Fibroblast of mammary gland (primary cell): ENCODE measurements at regions not wholly inside any gene's neighbourhood (a gene's known extent, or its start where the extent isn't known, plus 50 kb on each side); places are given as distances from the start of the nearest gene placed in this dataset.

Experiments used
- DNase-seq: peaks from one replicate; pipeline ENCODE4 v3.0.0-alpha.2; 2010; ENCODE audit warnings: low read depth
- H3K4me3 ChIP-seq: 2 replicates; pipeline ENCODE4 v1.5.1; 2011; ENCODE audit warnings: low read depth, mild to moderate bottlenecking, low read length, moderate library complexity; ENCODE audit not compliant: control insufficient read depth
- CTCF ChIP-seq: conservative IDR thresholded peaks from 2 replicates; pipeline ENCODE4 v1.5.1; 2011; ENCODE audit warnings: low read depth, low read length, inconsistent platforms; ENCODE audit not compliant: control insufficient read depth, insufficient read depth

- H3K4me3 ChIP-seq: no peak overlapping the region
- no peak for DNase-seq
These were observed 126.5 kb downstream of the SLIT2 start for GRCh38 chr4:20378181-20378580.

GRCh38 chr4:20381005-20381404 is 129.3 kb downstream of the SLIT2 start:
- no peak for DNase-seq
- TF ChIP-seq CTCF: no peak
- no peak overlapping the region for H3K4me3 ChIP-seq

More at GRCh38 chr4:20378181-20378580, 126.5 kb downstream of the SLIT2 start:
- TF ChIP-seq CTCF: no peak

GRCh38 chr4:20383283-20383682 is 131.6 kb downstream of the SLIT2 start:
- no peak for DNase-seq
- no peak overlapping the region for H3K4me3 ChIP-seq
- TF ChIP-seq CTCF: no peak

- no peak overlapping the region for H3K4me3 ChIP-seq
- no peak for TF ChIP-seq CTCF
- no peak for DNase-seq
These were observed 132.3 kb downstream of the SLIT2 start for GRCh38 chr4:20383969-20384368.

GRCh38 chr4:20384456-20384855 is 132.8 kb downstream of the SLIT2 start:
- TF ChIP-seq CTCF: no peak
- H3K4me3 ChIP-seq: no peak overlapping the region
- no peak for DNase-seq

- no peak overlapping the region for H3K4me3 ChIP-seq
- DNase-seq: no peak
- no peak for TF ChIP-seq CTCF
These were observed 134.5 kb downstream of the SLIT2 start for GRCh38 chr4:20386001-20386740.

- no peak for DNase-seq
- no peak for TF ChIP-seq CTCF
- H3K4me3 ChIP-seq: no peak overlapping the region
These were observed 135.2 kb downstream of the SLIT2 start for GRCh38 chr4:20386906-20387305.
